GF-D8 (cell line): ENCODE measurements at regions not wholly inside any gene's neighbourhood (a gene's known extent, or its start where the extent isn't known, plus 50 kb on each side); places are given as distances from the start of the nearest gene placed in this dataset.
A peak's percentile ranks its signal among the peaks of the same experiment; 100 is the strongest.

Experiments used
- DNase-seq: peaks from one replicate; lab custom pipeline; 2025; lab: John Stamatoyannopoulos, UW

DNA sequence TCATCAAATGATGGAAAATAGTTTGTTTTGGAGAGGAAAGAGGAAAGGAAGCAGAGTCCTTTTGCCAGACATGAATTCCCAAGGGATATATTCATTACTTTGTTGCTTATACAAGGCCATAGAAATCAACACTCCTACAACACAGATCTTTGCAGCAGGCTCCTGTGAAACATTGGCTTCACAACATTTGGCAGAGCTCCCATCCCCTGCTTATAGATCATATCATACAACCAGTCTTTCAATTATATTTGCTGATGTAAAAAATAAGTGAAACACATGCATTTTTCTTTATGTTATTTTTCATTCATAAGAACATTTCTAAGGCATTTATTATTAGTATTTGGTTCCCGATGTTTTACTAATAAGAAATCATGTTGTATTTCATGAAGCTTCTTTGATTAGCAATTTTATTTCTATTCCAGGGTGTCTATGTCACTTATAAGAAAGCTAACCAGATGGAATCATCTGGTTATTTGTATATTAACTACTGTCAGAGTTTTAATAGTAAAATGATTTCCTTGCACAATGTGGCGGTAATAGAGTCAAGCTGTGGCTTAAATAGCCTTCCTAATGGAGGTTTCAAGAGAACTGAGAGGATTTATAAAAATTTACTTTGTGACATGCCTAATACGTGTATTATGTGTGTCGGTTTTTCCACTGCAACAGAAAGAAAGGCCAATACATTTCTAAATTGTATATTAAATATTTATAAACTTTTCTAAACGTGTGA, 470.3 kb upstream of the NCAM2 start:
- no peak for DNase-seq

DNA sequence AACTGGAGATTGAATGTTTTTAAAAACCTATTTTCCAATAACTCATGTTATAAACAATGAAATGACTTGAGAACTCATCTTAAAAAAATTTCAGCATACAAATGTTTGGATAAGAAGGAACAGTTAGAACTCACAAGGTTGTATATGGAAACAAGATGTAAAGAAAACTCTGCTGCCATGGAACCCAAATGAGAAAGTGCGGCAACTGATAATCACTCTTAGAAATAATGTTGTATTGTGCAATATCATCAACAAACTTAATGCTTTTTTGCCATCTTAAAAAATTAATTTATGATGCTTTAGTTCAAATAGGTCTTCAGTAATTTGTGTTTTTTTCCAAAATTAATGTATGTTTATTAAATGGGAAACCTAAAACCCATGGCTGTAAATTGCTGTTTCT, 461.1 kb upstream of the NCAM2 start:
- no peak for DNase-seq

DNA sequence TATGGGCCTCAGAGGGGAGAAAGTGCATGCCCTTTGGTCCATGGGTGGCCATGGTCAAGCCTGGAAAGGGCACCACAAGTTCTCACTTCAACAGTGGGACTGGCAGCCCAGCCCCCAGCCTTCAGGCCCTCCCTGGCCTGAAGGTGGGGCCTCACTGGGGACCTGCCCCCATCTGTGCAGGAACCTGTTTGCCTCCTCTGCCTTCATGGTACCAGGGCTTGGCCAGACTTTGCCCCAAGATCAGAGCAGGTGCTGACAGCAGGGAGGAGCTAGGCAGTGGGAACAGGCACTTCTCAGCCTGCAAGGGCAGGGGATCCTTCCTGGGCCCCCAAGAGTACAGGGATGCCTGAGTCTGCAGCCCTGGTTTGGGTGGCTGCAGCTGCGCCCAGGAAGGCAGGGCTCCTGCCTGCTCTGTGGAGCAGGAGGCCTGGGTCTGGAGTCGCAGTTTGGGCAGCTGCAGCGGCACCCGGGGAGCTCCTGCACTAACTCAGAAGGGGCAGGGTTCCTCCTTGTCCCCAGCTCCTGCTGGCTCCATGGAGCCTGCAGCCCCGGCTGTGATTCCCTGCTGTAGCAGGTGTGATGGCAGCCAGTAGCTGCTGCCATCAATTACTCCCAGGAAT, 460.1 kb upstream of the NCAM2 start:
- no peak for DNase-seq

DNA sequence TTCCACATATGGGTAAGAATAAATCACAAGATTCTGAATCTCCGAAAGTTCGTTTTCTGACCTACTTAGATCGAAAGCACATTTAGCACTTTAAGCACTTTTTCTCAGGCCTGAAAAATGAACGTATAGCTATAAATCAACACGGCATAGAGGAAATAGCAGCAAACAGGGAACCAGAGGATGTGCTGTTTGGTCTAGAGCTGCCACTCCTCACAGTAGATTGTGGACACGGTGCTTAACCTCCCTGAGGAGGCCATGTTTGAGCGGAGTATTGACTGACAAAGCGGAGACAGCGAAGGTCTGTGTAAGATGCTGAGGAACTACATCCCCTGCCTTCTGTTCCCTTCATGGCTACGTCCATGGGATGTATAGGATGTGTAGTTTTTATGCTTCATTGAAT, 452.8 kb upstream of the NCAM2 start:
- DNase-seq = no peak

DNA sequence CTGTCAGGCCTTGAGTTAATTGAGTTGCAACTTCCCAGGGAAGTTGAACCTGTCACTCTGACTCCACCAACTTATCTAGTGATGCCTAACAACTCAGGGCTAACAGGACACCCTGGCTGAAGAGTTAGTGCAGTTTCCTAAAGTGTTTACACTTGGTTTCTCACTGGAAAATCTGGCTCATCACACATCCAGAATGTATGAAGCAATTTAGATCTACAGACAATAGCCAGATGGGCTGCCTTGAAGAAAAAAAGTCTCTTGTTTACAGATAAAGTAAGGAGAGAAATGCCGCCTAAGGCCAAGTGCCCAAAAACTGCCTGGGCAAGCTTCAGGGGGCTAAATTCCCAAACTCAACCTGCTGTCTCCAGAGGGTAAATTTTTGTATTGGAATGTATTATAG, 446.3 kb upstream of the NCAM2 start:
- DNase-seq = no peak

DNA sequence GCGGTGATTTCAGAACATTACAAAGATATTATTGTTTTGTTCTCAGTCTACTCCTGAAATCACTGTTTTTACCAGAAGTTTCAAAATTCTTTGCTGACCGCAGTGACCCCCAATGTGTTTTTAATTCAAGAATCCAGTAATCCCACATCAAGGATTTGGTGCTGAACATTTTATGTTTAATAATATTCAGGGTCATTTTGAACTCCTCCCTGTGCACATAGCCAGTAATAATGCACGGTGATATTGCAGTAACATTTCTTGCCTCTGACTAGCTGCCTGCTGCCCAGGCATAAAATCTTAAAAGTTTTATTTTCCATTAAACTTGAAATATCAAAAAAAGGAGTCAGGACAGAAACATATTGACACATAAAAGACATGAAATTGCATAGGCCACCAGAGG, 443.4 kb upstream of the NCAM2 start:
- DNase-seq = no peak

DNA sequence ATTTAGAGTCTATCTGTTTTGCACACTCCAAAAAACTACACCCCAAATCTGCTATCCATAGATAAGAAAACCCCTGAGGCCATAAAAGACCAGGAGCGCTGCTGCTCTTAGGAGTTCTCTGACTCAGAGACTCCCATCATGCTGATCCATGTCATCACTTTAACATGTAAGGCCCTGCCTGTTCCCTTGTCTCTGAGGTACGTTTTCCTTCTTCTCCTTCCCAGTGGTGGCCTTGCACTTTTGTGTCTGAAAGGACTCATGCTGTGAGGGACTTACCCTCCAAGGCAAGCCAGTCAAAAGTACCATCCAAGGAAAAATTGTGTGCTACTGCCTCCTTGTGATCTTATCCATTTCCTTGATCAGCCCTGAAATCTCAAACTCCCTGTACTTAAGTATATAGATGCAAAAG, 427.4 kb upstream of the NCAM2 start:
- DNase-seq = no peak

DNA sequence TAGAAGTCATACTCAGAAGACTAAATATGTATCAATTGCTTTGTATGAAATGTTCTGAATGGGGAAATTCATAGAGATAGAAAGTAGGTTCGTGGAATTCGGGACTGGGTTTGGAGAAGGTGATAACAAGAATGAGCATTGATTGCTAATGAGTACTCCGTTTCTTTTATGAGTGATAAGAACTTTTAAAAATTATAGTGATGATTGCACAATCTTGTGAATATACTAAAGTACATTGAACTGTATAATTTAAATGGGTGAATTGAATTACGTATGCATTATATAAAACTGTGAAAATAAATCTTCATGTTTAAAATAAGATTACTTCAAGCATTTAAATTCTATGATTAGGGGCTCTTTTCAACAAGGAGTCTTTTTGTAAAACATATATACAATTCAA, 425.6 kb upstream of the NCAM2 start:
- DNase-seq = no peak

DNA sequence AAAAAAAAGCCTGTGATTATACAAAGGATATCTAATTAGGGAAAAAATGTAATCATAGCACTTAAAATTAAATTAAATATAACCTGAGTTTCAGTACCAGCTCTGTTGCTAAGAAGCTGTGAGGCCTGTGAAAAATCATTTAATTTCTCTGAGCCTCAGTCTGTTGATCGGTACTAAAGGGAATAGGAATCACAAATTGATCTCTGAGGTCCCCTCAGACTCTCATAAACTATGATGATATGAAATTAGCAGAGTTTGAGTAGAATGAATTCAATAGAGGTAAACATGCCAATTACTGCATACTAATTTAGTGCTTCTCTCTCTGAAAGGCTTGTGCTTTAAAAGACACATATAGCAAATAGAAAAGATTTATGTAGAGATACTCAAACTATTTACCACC, 416.8 kb upstream of the NCAM2 start:
- DNase-seq = no peak

DNA sequence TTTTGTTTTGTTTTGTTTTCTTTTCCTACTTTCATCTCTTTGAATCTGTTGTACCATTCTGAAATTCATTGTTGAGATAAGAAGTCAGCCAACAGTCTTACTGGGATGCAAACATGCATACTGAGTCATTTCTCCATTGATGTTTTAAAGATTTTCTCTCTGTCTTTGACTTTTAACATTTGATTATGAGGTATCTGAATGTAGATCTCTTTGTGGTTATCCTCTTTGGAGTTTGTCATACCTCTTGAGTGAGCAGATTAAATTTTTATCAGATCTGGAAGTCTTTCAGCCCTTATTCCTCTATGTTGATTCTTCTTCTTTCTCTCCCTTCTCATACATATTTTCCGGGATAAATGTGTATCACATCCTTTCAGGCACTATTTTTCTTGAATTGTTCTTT, 406.9 kb upstream of the NCAM2 start:
- peak; percentile 43 for DNase-seq

DNA sequence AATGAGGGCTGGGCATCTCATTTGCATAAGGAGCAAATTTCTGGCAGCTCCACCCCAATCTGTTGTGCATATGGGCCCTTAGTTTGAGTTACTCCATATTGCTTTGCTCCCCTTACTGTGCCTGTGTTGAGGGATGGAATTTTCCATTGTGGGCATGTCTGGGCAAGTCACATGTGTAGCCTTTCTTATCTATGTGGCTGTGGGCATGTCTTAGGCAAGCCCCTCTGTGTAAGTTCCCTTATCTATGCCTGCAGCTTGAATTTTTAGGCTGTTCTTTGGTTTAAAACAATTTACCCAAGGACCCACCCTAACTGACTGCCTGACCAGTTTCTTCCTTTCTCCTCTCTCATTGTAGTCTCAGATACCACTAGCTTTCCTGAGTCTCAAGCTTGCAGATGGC, 405.7 kb upstream of the NCAM2 start:
- peak; percentile 95 for DNase-seq

DNA sequence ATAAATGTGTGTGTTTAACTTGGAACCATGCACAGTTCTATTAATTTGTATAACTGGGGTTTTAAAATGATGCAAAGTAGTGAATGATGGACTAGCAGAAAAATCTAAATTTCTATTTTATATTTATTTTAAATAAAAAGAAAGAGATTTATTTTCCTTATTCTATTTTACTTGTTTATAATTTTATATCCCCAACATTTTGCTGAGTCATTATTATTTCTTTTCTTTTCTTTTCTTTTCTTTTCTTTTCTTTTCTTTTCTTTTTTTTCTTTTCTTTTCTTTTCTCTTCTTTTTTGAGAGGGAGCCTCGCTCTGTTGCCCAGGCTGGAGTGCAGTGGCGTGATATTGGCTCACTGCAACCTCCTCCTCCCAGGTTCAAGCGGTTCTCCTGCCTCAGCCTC, 395.0 kb upstream of the NCAM2 start:
- DNase-seq = no peak

DNA sequence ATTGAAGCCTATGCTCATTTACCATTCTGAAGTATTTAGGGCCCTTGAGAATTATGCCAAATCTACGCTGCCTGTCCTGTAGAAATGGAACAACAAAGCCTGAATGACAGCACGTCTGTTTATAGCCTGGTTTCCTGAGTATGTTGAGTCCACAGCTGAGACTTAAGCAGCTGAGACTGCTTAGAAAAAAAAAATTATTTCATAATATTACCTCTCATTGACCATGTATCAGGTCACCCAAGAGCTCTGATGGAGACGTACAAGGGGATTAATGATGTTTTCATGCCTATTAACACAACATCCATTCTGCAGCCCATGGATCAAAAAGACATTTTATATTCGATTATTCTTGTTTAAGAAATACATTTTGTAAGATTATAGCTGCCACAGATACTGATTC, 387.2 kb upstream of the NCAM2 start:
- no peak for DNase-seq

DNA sequence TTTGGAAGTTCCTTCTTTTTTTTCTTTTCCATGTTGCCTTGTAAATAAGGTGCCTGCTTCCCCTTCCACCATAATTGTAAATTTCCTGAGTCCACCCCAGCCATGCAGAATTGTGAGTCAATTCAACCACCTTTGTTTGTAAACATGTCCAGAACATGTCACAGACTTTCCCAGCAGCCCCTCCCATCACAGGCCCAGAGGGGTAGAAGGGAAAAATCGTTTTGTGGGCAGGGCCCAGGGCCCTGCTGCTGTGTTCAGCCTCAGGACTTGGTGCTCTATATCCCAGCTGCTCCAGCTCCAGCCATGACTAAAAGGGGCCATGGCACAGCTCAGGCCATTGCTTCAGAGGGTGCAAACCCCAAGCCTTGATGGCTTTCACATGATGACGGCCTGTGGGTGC, 384.6 kb upstream of the NCAM2 start:
- no peak for DNase-seq

DNA sequence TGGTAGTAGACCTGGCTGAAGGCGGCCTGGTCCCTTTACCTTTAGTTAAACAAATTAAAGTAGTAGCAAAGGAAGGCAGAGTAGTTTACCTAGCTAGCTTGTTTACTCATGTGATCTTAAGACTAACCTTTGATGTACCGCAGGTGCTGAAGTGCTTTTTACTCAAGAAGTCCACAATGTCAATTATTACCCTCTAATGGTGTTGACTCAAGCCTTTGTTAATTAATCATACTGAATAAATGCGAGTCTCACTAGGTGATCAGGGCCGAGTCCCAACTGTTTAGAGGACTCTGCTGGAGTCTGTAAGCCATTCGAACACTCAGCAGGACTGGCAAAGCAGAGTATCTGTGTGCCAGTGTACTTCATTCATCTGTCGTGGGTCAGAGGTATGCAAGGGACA, 381.1 kb upstream of the NCAM2 start:
- no peak for DNase-seq

DNA sequence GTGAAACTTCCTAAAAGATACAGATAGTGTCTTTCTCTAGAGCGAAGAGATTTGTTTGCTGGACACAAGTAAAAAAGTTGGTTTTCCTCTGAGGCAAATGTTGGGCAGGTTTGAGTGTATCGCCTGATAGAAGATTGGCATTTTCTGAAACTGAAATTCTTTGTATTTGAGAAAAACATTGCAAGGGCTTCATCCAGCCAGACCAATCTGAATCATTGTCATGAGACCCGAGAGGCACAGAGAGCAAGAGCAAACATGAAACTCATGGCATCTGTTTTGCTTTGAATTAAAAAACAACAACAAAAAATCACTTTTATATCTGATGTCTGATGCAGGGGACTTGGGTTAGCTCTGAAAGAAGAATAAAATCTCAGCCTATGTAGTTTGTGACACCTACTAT, 379.3 kb upstream of the NCAM2 start:
- DNase-seq = no peak

DNA sequence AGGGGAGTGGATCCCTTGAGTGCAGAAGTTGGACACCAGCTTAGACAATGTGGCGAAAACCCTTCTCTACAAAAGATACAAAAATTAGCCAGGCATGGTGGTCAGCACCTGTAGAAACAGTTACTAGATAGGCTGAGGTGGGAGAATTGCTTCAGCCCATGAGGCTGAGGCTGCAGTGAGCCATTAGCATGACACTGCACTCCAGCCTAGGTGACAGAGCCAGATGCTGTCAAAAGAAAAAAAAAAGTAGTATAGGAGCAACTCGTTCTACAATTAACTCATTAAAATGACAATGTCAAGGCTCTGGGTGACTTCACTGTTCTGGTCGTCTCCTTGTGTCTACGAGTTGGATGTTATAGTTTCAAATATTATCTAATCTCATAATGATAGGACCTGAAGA, 370.6 kb upstream of the NCAM2 start:
- no peak for DNase-seq

DNA sequence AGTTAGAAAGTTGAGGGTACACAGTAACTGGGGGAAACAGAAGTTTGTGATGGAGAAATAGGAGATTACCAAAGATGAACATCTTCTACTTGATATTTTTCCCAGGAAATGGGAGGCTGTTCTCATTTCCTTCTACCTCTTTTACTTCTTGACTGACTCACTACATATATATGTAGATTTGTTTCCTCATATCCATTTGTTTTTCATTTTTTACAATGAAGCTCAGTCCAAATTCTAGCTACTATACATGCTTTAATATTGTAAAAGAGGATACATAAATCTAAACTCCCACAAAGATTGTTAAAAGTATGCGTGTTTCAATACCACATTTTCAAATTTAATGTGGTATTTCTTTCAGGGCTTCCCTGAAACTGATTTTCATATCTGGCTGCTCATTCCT, 366.6 kb upstream of the NCAM2 start:
- no peak for DNase-seq

DNA sequence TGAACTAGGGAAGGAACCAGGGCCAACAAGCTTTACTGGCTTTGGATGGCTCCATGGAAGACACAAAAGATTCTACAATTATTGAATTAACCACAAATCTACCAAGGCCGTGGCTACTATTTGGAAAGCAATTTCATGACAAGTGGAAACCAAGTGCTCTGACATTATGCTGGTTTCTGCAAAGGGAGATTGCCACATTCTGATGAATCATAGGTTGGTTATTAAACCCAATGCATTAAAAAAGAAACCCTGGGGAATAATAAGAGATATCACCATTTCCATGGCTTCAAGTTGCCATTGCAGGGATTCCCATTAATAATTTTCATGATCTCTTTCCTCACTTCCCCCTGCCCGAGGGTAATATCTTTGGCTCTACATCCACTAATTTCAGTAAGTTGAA, 359.2 kb upstream of the NCAM2 start:
- DNase-seq = no peak

DNA sequence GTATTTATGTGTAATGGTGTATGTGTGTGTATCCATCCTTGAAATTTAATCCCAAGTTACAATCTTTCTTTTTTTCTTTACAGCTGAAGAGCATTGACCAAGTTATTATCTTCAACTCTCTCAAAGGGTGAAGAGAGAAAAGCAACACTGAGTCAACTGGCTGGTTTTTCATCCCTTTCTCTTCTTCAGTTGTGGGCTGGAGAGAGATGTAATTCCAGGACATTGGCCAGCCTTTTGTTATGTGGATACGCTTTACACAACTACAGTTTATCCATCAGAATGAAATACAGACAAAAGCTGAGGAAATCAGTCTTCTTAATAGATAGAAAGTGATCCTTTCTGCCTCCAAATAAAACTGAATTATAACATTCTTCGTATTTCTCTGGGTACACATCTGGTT, 357.0 kb upstream of the NCAM2 start:
- DNase-seq = no peak

DNA sequence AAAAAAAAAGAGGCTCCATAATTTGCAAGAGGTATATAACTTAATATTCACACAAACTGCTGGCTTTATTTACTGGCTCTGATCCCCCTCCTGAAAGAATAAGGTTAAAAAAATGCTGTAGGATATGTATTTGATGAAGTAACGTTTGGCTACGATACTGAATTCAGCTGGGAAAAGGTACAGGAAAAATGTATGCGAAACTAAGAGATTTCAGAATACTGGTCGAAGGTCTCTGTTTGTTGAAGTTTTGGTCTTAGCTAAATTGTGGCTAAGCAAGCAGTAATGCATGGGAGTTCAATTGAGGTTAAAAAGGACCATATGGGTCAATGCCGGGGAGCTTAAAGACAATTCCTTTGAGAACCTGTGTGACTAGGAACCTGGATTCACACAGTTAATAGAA, 355.5 kb upstream of the NCAM2 start:
- DNase-seq = no peak

DNA sequence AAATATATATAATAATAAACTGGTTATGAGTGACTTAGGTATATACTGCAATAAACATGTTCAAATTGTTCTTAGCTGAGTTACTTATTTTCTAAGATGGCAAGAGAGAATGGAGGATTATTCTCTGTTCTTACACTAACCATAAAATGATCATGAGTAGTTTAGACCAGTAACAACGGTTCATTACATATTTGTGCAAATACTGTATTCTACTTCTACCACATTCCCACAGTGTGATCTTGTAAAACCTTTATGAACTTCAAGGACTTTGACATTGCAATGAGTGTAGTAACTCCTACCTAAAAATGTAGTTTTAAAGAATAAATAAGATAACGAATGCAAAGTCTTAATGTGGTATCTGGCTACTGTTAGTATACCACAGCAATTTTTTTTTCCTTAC, 353.7 kb upstream of the NCAM2 start:
- no peak for DNase-seq

DNA sequence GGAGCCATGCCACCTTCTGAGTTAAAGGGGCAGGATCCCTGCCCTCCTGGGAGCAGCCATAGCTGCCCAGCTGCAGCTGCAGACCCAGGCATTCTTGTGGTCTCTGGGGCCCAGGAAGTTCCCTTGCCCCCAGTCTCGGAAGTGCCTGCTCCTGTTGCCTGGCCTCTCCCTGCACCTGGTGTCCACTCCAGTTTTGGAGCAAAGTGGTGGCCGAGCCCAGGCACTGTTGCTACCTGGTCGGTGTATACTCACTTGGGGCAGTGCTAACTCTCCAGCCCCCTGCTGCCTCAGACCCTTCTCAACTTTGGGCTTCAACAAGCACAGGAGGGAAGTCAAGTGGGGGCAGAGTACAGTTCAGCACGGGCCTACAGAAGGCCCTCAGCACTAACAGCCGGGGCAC, 352.9 kb upstream of the NCAM2 start:
- no peak for DNase-seq

DNA sequence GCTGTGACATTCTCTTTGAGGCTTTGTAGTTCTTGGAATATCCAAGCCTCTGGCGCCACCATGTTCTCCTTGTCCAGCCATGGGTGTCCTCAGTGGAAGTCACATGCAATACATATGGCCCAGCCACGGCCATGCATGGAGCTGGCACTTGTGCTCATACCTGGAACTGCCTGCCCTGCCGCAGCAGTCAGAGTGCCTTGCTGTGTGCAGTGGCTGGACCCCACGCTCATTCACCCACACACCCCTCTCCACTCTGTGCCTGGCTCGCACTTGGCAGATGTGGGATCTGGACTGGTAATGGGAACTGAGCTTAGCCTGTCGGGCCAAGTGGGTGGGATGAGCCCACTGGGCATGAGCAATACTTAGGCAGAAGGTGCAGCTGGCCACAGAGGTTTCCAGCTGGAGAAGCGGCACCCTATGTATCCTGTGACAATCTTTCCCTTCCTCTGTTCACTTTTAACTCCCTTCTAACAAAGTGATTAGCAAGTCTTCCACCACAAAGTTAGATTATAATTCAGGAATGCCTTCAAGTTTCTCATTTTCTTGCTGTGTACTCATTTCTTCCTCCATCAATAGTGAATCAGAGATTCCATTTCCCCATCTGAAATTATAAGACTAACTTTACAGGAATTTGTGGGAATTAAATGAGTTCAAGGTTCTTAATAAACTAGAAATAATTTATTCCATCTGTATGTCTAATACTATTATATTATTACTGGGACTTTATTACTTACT, 351.6 kb upstream of the NCAM2 start:
- DNase-seq = no peak
